GM21423 (cell line): ENCODE measurements at regions not wholly inside any gene's neighbourhood (a gene's known extent, or its start where the extent isn't known, plus 50 kb on each side); places are given as distances from the start of the nearest gene placed in this dataset.
"Not testable (repeated sequence)": the region's sequence is repeated elsewhere in the genome, so short reads cannot be mapped to it uniquely, and the experiment has no call there.

ENCODE experiments used
- ATAC-seq: cut with Tn5 transposase; IDR thresholded peaks from one replicate; pipeline ENCODE4 v1.9.1; 2021; ENCODE audit warnings: mild to moderate bottlenecking, moderate library complexity; ENCODE audit not compliant: unreplicated experiment

- no peak for ATAC-seq
Observed at GRCh38 chrX:43188296-43188695, 410.3 kb upstream of the PPP1R2C start.

- no peak for ATAC-seq
Observed at GRCh38 chrX:43211570-43211969, 433.6 kb upstream of the PPP1R2C start.

GRCh38 chrX:43218198-43218597 lies 437.9 kb upstream of the MAOA start:
- ATAC-seq, result no peak

- no peak for ATAC-seq
Observed at GRCh38 chrX:43224496-43224895, 431.6 kb upstream of the MAOA start.

GRCh38 chrX:43225626-43226328 lies 430.3 kb upstream of the MAOA start:
- ATAC-seq, result no peak

- no peak for ATAC-seq
Observed at GRCh38 chrX:43238461-43238945, 417.6 kb upstream of the MAOA start.

- ATAC-seq, result no peak
Observed at GRCh38 chrX:43239356-43239755, 416.7 kb upstream of the MAOA start.

- ATAC-seq, result no peak
Observed at GRCh38 chrX:43255596-43255995, 400.5 kb upstream of the MAOA start.

GRCh38 chrX:43266487-43266886 lies 389.6 kb upstream of the MAOA start:
- ATAC-seq, result no peak

- ATAC-seq, result no peak
Observed at GRCh38 chrX:43267652-43268051, 388.4 kb upstream of the MAOA start.

GRCh38 chrX:43269201-43269600 lies 386.9 kb upstream of the MAOA start:
- ATAC-seq, result no peak

- ATAC-seq, result no peak
Observed at GRCh38 chrX:43277879-43278278, 378.2 kb upstream of the MAOA start.

- ATAC-seq, result no peak
Observed at GRCh38 chrX:43278440-43278839, 377.7 kb upstream of the MAOA start.

- ATAC-seq, result no peak
Observed at GRCh38 chrX:43279341-43279808, 376.7 kb upstream of the MAOA start.

- no peak for ATAC-seq
Observed at GRCh38 chrX:43283187-43283586, 372.9 kb upstream of the MAOA start.

- not testable (repeated sequence) for ATAC-seq
Observed at GRCh38 chrX:43311625-43312024, 344.5 kb upstream of the MAOA start.

GRCh38 chrX:43313035-43313434 lies 343.1 kb upstream of the MAOA start:
- no peak for ATAC-seq

GRCh38 chrX:43314525-43314924 lies 341.6 kb upstream of the MAOA start:
- no peak for ATAC-seq

GRCh38 chrX:43315622-43316021 lies 340.5 kb upstream of the MAOA start:
- no peak for ATAC-seq

GRCh38 chrX:43316146-43316545 lies 340.0 kb upstream of the MAOA start:
- ATAC-seq, result no peak

- no peak for ATAC-seq
Observed at GRCh38 chrX:43317378-43317777, 338.7 kb upstream of the MAOA start.

GRCh38 chrX:43328358-43328946 lies 327.6 kb upstream of the MAOA start:
- no peak for ATAC-seq

- ATAC-seq, result no peak
Observed at GRCh38 chrX:43333543-43333942, 322.6 kb upstream of the MAOA start.
